SU-DHL-6 (cell line): ENCODE measurements at regions not wholly inside any gene's neighbourhood (a gene's known extent, or its start where the extent isn't known, plus 50 kb on each side); places are given as distances from the start of the nearest gene placed in this dataset.

ENCODE experiments used
- CTCF ChIP-seq: fragments of 200-600 bp; sonication (generic); IDR thresholded peaks from one replicate; pipeline ENCODE4 v1.5.1; 2017; ENCODE audit warnings: antibody characterized with exemption, mild to moderate bottlenecking, low read length, moderate library complexity; ENCODE audit not compliant: insufficient read depth, poor library complexity, severe bottlenecking
- EZH2phosphoT487 ChIP-seq: fragments of 200-600 bp; sonication (generic), shearing (Covaris generic); conservative IDR thresholded peaks from 2 replicates; pipeline ENCODE4 v1.6.1; 2018; ENCODE audit warnings: mild to moderate bottlenecking, antibody characterized with exemption, low read length, moderate library complexity, mixed read lengths

DNA sequence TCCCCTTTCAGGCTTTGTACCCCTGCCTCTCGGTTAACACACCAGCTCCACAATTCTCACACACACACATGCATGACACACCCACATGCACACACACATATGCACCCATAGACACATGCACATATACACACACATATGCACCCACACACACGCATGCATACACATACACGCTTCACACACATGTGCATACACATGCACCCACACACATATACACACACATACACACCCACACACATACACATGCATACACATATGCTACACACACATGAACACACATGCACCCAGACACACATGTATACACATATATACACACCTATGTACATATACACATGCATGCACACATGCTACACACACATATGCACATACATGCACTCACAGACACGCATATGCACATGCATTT is 61.7 kb upstream of the SLC25A33 start:
- TF ChIP-seq CTCF (no peak), EZH2phosphoT487 (no peak)
